Frontal cortex (tissue), 3 donors: ENCODE measurements at regions not wholly inside any gene's neighbourhood (a gene's known extent, or its start where the extent isn't known, plus 50 kb on each side); places are given as distances from the start of the nearest gene placed in this dataset.

ENCODE experiments used
- DNase-seq, 2 donors: peaks; one replicate each; pipeline ENCODE4 v3.0.0; 2012; ENCODE audit warnings: low spot score in 2 of 2
- FAIRE-seq: peaks from 2 replicates; lab custom pipeline; 2012; peaks lifted over from hg19 to GRCh38; lab: Jason Lieb, UNC
- donor health status: control.
- donor health status: control.
- donor health status: control.

DNA sequence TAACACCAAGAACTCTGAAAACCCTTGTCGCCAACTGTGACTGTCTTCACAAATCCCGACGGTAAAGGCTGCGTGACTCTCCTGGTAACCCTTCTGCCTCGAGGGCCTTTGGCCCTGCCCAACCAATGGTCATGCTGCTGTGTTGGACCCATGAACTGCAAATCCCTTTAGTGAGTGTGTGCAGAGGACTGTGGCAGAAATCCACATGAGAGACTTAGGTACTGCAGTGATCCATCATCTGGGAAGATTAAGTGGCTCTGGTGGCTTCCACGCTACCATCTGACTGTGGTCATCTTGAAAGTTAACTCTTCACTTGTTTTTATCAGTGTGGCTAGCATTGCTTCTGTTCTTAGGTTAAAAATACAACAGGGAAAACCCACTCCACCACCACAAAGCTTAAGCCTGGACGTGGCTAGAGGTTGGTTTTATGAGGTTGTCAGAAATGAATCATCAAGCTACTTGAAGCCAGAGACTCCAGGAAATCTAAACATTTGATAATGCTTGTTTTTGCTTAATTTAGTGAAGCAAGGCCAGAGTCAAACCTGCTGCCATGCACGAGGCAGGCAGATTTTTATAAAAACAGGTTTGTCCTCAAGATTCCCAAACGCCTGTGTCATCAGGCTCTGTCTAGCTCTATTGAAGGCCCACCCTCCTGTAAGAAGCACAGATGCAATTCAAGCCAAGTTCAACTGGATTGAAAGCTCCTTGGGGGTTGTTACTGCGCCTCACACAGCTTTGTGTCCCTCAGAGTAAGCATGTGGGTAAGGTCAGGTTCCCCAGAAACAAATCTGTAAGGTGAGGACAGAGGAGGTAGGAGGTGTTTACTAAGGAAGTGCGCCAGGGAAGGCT, 52.7 kb upstream of the ERCC6L2 start:
- DNase-seq: no peak
- no peak for FAIRE-seq

DNA sequence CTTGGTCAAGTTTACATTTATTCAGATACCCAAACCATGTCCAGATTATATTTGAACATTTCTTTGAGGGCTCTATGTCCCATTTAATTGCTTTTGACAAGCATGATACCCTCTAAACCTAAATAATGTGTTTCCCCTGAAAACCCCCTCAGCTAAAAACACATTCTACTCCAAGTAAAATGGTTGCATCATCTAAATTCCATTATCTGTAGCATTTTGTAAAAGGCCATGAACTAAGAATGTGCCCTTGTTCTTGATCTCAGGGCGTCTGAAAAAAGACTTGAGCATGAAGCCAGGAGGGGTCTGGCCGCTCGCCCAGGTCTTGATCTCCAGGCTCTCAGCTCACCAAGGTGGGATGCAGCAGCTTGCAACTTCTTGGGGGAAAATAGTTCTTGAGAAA, 53.5 kb upstream of the ERCC6L2 start:
- FAIRE-seq (no peak), DNase-seq (no peak)

DNA sequence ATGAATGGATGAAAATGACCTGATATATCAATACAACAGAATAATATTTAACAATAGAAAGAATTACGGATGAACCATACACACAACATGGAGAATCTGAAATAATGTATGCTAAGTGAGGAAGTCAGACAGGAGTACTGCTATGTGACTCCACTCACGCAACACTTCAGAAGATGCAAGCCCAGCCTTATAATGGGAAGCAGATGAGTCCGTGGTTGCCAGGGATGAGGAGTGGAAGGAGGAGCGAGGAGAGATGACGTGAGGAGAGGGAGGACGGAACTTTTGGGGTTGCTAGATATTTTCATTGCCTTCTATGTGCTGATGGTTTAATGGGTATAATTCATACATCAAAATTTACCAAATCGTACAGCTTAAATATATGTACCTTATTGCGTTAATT, 55.4 kb upstream of the ERCC6L2 start:
- DNase-seq (no peak), FAIRE-seq (no peak)

DNA sequence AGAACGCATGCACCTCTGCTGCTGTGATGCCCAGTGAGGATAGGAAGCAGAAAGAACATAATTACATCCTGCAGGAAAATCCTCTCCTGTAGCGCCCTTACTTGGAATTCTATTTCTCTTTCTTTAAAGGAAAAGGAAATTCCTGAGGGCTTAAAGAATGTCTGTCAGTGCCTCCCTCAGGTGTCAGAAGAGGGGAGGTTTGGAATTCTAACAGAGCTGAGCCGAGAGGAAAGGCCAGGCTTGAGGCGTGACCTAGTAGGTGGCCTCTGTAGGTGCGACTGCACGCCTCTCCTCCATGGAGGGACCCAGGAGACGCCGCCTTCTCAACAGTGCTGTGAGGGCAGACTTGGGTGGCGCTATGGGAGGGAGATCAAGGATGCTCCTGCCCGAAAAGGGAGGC, 55.9 kb upstream of the ERCC6L2 start:
- FAIRE-seq (no peak), DNase-seq (no peak)

DNA sequence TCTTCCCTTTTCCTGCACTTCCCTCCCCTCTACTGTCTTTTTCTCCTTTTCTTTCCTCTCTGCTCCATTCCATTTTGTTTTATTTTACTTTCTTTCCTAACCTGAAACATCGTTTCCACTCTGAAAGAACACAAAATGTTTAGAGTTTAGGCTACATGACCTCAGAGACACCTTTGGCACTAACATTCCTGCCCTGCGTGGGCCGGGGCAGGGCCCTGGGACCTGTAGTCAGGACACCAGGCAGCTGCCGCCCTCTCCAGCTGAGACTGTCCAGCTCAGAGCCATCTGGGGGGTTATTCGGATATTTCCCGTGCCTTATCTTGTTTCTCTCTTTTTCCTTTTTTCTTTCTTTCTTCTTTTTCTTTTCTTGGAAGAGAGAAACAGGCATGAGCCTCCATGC, 58.3 kb upstream of the ERCC6L2 start:
- no peak for FAIRE-seq
- no peak for DNase-seq

DNA sequence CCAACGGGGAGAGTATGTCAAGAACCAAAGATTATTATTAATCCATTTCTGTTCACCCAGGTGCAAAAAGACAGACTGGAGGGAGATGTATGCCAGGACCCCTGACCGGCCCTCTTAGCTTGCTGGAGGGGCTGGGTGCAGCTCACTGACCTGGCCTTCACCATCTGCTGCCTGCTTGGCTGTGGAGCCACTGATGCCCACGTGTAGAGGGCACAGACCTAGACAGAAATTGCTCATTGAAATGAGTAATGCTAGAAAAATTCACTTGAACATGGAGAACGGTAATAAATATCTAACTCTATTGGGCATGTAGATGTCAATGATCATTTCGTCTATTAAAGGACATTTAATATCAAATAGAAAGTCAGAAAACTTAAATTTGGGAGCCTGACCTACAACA, 58.8 kb upstream of the ERCC6L2 start:
- no peak for DNase-seq

DNA sequence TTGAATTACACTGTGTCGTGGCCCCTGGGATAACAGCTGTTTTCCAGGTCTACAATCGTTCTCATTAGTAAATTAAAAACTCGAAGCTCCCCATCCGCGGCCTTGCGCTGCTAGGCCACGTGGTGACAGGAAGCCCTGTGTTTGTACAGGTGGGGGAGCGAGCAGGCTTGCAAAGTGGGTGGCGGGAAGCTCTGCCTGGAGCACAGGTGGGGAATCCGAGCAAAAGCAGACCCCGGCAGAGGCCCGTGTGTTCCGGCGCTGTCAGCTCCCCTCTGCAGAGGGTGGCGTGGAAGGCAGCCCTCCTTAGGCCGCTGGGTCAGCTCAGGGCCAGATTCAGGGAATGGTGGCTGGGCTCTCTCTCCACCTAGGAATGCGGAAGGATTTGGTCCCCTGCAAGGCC, 59.5 kb upstream of the ERCC6L2 start:
- FAIRE-seq: no peak
- no peak for DNase-seq

More for the DNA sequence above, 58.8 kb upstream of the ERCC6L2 start:
- FAIRE-seq: no peak

DNA sequence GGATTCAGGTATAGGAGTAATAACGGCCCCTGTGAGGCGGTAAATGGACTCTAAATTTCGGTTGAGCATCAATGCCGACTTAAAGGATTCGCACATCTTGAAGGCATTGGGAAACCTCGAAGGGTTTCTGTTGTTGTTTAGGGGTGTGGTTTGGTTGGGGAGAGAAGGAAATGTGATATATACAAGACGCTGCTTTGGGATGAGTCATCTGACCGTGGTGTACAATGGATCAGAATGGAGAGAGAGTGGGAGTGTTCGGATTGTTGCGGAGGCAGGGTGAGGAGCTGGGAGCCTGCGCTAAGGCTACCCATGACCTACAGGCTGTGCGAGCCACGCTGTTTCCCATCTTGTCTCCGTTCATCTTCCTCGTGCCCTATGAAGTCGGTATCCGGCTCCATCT, 60.4 kb upstream of the ERCC6L2 start:
- FAIRE-seq (no peak), DNase-seq (no peak)

DNA sequence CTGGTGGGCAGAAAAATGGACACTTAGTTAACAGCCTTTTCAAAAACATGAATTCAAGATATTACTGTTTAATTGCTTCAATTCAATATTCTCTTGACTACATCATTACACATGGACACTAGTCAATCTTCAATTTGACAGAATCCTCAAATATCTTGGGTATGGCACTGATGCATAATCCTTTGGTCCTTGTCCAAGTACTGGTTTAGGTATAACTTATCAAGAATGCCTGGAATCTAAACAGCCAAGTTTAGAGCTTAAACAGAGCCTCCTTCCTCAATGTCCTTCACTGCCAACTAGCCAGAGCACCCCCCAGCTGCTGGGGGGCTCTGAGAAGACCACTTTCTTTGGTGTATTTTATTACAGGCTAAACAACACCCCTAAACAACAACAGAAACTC, 61.6 kb upstream of the ERCC6L2 start:
- FAIRE-seq (no peak), DNase-seq (no peak)

DNA sequence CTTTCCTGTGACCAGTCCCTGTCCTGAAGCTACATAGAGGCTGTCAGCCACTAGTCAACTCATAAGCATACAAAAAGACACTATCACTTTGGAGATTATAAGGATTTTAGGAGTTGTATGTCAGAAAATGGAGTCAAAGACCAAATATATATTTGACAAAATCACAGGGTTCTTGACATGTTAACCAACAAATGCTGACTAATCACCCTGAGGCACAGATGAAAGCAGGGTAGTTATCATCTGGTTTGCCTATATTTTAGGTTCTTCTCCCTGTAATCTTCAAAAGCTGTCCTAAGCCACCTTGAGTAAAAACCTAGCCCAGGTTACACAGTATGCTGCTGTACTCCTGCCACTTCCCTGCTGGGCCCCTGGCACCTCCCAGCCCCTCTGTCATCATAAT, 64.7 kb upstream of the ERCC6L2 start:
- FAIRE-seq: no peak
- DNase-seq: no peak

DNA sequence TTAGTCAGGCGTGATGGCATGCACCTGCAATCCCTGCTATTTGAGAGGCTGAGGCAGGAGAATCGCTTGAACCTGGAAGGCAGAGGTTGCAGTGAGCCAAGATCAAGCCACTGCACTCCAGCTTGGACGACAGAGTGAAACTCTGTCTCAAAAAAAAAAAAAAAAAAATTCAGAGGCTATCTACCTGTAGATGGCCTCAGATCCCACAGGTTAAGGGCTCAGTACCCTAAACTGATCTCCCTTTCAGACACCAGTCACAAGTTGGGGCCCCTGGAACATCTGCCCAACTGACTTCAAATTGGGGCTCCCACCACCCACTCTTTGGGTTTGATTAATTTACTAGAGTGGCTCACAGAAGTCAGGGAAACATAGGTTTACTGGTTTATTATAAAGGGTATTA, 65.4 kb upstream of the ERCC6L2 start:
- FAIRE-seq (no peak), DNase-seq (no peak)

DNA sequence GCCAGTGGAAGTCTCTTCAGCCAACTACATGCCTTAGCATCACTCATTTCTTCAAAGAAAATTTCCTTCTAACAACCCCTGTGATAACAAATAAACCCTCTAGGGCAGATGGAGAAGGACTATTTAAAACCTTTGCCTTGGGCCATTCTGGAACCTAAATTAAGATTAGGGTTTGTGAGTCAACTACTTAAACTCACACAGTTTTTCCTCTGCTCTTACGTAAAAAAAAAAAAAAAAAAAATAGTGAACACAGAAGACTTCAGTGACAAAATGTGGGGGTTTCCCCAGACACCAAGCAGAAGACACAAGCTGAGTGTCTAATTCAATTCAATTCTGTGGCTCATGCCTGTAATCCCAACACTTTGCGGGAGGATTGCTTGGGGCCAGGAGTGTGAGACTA, 65.8 kb upstream of the ERCC6L2 start:
- DNase-seq: no peak
- no peak for FAIRE-seq

DNA sequence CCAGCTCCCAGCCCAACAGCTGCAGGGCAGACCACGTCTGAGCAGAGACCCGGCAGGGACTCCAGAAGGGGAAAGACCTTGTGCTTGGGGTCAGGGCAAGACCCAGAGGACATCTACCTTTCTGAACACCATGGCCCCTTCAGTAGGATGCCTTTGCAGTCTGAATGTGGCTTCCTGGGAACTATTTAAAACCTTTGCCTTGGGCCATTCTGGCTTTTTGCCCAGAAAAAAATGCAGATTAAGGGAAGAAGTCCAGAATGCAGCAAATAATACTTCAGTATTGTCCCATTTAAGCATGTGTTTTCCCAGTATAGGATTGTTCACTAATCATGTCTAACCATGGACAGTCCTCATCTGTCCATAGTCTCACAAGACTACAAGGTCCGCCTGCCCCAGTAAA, 67.5 kb upstream of the ERCC6L2 start:
- FAIRE-seq: no peak
- no peak for DNase-seq

DNA sequence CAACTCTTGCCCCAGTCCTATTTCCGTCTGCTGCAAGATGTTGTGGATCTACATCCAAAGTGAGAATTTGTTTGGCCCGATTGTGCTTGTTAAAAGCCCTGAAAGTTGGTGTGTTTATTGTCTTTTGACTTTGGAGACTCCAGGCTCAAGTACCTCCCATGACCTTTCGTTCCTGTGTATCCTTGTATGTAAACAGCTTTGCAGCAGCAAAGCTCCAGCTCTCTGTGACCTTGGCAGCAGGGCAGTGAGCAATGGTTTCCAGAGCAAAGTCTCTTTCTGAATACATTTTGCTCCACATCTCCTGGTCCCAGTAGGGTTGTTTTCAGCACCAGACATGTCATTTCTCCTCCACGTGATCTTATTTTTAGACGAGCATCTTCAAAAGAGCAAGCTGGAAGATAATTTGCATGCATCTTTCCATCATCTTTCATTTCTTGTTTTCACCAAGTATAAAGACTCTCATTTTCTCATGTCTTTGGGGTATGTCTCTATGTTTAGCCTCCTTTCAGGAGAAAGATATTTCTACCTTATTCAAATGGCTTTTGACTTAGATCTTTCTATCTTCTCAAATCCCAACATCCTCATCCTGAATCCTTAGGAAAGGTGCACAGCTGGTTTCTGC, 68.1 kb upstream of the ERCC6L2 start:
- FAIRE-seq (no peak), DNase-seq (no peak)

DNA sequence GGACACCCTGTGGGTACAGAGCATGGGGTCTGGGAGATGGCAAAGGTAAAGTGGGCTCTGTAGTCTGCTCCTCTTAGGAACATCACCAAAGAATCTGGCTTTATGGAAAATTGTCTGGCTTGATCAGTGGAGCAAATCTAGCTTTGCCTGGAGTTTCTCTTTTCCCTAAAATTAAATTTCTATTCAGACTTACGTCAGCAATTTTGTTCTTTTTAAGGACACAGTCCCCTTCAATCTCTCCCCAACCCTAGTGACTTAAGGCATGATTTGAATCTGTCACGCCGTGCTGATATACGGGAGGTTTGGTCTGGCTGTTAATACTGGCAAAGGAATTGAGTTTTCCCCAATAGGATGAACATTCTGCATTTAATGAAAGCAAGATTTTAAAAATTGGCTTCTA, 72.3 kb upstream of the ERCC6L2 start:
- FAIRE-seq: no peak

DNA sequence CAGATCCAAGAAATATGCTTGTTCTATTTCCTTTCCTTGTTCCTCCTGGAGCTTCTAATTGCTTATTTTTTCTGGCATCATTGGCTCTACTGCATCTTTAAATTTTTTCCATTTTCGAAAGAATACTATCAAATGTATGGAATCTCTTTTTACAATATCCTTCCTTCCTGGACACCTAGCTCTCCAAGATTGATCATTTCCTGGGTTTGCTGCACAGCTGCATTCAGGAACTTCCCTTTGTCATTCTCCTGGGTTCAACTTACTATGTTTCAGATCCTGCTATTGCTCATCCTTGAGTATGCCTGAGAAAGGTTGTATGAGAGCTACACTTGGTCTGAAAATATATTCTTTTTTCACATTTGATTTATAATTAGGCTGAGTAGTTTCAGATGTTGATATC, 73.7 kb upstream of the ERCC6L2 start:
- FAIRE-seq: no peak

More for the DNA sequence above, 72.3 kb upstream of the ERCC6L2 start:
- DNase-seq: no peak

DNA sequence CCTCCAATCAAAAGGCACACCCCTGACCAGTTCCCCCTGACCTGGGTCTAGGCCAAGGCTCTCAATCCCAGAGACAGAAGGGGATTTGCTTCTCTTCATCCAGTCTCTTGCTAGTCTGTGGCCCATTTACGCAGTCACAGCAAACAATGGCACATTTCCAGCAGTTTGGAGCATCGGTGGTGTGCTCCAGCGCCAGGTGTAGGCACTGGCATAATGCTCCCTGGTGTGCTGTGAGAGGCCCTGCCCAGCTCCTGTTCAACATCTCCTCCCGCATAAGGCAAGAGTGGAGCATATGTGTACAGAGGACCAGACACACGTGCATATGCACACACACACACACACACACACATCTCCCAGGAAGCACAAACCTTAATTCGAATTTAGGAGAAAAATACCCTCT, 79.5 kb upstream of the ERCC6L2 start:
- FAIRE-seq (no peak), DNase-seq (no peak)

More for the DNA sequence above, 73.7 kb upstream of the ERCC6L2 start:
- DNase-seq: no peak

DNA sequence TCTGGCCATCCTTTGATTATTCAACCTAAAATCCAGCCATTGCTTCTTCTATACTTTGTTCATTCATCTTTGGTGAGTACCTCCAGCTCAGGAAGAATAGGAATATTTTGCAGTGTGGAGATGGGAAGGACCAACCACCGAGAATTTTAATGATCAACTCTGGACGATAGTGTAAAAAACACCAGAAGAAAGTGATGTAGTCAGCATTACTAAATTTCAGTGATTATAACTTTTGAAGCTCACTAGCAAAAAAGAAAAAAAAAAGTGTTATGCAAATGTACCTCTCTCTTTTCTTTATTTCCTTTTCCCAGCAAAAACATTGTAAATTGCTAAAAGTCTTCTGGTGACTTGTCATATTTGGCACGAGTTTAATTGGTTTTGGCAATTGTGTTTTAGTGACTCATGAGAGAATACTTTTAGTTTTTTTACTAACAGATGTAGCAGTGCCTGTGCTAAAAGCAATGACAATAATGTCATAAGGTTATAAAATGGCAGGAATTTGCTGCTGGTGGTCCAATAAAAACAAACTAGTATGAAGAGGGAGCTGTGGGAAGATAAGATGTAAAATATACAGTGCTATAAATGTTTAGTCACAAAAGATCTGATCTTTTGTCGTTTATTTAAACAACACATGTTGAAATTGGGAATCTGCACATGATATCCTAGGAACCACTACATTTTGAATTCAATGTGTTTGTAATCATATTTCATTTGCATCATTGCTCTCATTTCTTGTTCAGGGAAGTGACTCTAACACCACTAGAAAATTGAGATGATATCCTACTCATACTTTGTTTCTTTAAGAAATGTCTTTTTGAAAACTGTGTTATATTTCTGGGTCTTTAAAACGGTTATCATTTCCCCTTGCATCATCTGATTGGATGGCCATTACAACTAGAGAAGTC, 81.3 kb upstream of the ERCC6L2 start:
- DNase-seq (no peak), FAIRE-seq (no peak)

DNA sequence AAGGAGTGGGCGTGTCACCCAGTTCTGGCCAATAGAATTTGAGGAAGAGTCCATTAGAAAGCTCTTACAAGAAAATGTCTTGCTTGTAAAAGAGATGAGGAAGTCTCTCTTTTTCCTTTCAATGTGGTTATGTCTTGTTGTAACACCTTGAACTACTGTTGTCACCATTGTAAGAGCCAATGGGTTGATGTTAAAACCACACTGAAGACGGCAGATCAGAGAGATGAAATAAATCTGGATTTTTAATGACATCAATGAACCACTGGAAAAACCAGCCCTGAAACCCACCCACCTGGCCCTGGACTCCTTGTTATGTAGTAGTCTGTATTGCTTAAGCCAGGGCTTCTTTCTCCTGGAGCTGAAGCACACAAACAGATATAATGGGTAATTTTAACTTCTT, 83.8 kb upstream of the ERCC6L2 start:
- DNase-seq: no peak
- FAIRE-seq: no peak

DNA sequence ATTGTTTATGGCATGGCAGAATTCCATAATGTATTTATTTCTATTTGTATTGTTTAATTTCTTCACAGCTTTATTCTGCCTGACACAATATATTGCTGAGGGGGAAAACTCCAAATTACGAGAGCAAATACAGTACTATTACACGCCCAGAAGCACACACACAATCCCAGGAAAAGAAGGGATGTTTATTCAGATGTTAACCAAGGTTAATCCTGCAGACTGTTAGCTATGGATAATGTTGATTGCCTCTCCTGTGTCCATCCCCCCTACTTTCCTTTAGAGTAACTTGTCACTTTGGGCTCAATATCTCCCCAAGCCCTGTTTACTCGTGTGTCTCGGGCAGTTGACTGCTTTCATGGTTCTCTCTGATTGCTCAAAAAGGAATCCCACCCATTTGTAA, 84.2 kb upstream of the ERCC6L2 start:
- DNase-seq (no peak), FAIRE-seq (no peak)

DNA sequence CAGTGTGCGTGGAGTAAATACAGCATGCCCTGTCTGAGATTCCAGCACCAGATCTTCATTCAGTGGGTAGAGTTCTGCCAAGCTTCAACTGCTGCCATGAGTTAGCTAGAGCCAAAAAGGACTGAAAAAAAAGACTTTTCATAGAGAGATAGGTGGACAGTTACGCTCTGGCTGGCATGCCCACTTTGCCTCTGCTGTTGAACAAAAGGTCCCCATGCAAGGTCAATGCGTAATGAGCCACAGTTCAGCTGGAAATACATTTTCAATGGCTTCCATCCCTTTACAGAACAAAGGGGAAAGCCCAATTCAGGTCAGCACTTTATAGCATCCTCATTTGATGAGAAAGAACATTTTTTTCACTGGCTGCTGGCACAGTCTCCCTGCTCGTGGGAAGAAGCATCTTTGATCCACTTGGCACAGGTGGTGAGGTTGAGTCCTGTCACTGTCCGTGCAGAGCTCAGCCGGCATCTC, 86.9 kb upstream of the ERCC6L2 start:
- no peak for DNase-seq
- FAIRE-seq: no peak
